CD4-positive, alpha-beta T cell treated with Interleukin-6 for 4 hours (primary cell): ENCODE measurements at regions not wholly inside any gene's neighbourhood (a gene's known extent, or its start where the extent isn't known, plus 50 kb on each side); places are given as distances from the start of the nearest gene placed in this dataset.

Experiments used
- DNase-seq: peaks from one replicate; pipeline ENCODE4 v3.0.0-alpha.2; 2020; ENCODE audit warnings: mixed read lengths

DNA sequence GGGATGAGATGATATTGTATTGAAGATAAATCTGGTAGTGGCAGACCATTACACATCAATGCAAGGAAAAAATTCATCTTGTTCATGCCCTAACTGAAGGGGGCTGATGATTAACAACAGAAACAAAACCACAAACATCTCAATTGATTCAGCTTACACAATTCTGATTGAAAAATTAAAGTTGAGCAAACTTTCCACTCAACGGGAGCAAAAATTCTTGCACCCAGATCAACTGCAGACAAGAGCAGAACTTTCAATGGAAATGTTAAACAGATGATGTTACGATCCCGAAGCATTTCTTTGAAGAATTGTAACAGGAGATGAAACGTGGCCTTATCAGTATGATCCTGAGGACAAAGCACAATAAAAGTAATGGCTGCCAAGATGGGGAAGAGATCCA lies 172.4 kb upstream of the SOX5 start:
- no peak for DNase-seq

DNA sequence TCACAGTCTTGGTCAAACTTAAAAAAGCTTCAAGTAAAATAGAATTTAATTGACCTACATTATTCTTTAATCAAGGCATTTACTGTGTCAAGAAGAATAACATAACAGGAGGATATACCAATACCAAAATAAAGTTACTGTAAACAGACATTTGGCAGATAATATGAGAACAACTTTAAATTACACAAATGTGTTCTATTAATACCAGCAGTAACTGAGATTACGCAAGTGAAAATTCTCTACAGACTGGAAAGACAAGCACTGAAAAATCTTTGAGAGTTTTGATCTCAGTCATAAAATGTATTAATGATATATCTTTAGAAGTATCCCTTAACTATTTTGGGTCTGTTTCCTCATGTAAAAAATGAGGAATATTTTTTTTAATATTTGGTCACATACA lies 169.2 kb upstream of the SOX5 start:
- no peak for DNase-seq

DNA sequence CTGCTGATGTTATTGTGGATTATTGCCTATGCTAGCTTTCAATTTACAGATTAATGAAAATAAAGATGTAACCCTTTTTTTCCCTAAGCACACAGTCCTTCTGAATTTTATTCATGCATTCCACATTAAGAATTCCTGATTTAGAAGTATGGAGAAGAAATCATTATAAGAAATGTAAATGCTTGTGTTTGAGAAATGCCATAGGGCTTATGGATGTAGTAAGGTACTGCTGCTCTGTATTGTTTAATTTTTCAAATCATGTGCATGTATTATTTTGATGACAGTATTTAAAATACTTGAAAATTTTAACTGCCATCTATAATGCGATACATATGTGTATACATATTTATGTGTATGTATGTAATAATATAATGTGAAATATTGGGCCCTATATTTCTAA lies 167.1 kb upstream of the SOX5 start:
- DNase-seq, result no peak

DNA sequence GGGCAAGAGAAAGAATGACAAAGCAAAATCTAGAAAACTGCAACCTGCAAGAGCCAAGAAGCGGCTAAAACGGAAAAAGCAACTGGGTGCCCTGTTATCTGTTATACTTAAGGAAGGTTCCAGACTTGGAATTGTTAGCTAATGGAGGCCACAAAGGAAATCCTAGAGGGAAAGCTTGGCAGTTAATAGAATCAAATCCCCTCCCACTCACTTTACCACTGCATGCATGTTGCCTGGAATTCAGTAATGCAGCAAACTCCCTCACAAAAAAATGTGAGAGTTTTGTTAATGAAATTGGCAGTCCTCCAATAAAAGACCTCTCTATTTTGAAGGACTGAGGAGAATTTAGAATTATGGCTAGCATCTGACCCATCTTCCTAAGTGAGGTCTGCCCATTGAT lies 164.2 kb upstream of the SOX5 start:
- DNase-seq, result no peak

DNA sequence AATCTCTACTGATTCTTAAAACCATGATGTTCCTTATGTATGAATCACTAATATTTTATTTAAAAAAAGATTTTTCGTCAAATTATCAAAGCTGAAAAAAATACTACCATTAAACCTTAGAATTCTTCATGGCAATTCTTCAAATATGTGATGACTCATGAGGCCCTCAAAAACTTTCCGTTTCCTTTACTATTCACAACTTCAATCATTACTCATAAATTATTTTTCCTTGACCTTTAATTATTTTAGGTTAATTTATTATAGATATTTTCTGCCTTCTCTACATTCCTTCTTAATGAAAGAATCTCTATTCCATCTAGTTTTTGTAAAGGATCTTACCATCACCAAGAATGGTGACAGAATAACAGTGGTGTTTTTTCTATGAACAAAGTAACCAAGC lies 162.1 kb upstream of the SOX5 start:
- no peak for DNase-seq

DNA sequence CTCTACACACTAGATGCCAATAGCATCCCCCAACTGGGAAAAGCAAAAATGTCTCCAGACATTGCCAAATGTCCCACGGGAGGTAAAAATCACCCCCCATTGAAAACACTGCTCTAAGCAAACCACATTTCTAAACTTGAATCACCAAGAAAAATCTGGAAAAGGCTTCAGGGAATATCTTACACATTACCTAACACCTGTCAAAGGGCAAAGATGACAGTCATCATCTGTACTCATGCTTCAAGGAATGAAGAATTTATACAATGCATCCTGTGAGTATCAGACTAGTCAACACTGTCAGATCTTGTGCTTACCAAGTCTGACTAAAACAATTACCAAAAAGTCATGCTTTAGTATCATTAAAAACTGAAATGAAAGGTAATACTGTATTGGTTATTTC lies 161.6 kb upstream of the SOX5 start:
- no peak for DNase-seq

DNA sequence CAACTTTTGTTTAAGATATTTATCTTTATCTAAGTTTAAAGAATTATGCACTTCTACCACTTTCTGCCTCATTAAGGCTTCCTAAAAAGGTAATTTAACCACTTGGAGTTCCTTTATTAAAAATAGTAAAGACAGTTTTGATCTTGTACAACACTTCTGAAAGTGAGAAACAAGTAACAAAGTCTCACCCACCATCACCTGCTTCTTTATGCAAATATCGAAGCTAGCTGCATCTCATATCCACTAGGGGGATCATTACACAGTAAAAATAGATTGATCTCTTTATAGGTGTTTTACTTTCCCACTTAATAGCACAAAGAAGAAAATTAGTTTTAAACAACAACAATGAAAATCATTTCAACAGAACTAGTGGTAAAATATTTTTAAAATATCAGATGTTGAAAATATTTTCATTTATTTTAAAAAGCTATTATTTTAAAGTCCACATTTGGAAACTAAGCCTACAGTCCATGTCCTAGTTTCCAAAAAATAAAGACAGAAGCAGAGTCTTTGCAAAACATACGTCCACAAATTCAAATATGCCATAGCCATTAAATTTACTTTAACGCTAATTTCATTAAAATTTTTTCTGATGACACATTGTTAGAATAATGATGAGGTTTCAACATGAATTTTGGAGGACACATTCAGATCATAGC lies 160.0 kb upstream of the SOX5 start:
- DNase-seq, result no peak

DNA sequence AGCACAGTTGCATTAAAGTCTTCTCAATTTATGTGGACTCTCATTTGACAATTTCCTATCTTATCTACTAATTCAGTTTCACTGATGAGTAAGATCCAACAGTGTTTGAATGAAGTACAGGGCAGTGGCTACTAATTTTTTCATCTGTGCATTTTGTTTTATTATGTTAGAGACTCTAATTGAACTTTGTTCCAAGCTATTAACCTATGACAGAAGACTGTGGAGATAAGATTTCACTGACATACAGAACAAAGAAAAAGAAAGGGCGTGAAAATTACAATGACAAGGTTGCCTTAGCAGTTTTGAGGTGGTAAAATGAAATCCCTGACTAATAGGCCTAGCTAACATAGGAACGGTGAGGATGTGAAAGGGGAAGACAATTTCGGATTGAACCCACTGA lies 153.2 kb upstream of the SOX5 start:
- no peak for DNase-seq

DNA sequence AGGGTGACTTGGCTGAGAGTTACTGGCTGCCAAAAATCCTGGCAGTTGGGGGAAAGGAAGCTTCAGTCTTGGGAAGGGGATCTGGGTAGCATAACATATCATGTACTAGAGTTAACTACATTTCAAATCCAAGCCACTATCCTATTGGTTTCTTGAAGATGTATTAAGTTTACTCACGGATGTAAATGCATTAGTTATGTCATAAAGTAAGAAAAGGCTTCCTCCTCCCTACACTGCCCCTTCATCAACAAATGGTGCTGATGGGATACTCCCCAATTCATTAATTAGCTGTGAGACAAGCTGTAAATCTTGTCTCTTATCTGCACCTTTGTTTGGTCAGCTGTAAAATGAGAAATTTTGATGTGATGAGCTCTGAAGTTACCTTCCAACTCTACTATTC lies 150.1 kb upstream of the SOX5 start:
- DNase-seq, result no peak

DNA sequence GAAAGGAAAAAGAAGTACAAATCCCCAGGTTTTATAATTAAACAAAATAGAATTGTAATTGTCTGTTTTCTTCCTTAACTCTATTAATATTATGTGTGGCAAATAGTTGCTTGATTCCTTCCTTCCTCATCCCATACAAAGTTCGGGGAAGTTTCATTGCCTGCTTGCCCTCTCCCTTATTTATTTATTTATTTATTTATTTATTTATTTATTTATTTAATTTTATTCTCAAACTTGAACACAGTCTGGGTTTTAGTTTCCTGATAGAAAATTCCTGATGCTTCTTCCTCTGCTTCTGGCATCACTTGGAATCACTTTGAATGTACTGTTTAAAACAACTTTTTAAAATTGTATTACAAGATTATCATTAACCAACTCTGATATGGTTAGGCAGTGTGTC lies 145.8 kb upstream of the SOX5 start:
- no peak for DNase-seq

DNA sequence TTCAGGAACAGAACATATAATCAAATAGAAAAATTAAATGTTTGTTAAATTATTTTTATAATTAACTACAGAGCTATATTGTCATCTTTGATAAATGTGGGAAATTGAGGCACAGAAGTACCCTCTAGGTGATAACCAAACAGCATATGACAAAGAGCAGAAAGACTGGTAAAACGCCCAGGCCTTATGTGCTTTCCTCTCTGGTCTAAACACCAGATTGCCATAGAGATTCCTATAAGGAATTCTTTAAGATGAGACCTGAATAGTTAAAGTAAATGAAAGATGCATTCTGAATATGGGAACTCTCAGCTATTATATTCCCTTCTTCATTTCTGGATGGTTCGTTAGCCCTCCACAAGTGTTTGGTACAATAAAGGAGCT lies 140.0 kb upstream of the SOX5 start:
- no peak for DNase-seq

DNA sequence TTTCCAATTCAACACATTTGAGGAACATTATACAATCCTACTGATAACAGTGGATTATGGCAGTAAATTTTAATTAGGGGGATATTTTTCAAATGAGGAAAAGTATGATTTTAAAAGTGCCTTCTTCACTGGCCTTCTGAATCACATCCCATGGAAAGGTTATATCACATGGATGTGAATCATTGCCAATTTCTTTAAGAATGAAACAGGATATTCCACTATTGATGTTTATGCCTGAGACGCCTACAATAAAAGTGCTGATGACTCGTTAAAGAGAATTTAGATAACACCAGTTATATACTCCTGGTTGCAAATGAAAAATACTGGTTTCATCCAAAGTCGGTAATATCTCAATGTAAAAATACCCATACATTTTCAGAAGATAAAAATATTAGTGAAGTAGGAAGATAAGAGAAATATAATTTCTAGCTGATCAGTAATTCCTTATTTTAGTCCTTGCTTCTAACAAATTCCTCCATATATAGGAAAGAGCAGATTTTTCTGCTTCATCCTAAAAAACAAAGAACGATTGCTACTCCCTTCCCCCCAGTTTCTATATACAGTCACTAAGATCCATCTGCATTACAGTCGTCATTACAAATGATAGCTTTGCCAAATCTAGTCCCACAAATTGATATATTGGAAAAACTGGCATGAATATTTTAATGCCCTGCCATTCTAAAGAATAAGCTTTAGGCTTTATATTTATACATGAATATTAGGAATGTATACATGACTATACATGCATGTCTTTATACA lies 139.5 kb upstream of the SOX5 start:
- no peak for DNase-seq

DNA sequence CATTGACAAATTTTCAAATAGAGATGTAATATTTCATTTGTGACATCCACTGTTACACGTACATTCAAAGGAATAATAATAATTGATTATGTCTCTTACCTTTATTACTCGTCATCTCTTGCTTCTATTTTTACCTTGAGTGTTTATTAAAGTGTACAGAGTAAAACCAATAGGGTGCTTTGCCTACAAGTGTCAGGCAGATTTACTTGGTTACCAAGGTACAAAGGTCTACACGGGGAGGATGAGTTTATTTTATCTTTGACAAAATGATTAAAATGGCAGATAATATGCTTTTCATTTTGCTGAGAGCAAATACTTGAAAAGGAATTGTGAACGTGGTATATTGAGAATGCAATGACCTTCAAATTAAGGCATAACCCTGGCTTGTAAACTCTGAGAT lies 137.8 kb upstream of the SOX5 start:
- DNase-seq, result no peak

DNA sequence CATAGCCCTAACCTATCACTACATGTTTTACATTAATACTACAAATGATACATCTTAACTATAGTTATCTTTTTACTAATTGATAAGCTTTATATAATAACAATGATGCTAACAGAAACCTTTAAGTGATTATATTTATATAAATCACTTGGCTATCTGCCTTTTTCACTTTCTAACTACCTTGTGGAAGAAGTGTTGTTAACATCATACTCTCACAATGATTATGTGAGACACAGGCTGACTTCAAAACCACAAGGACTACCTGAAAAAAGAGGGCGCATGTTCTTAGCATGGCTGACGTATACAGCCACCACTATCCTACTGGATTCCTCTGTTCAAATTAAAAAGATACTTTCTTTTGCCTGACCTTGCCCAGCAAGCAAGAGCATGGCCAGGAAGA lies 135.3 kb upstream of the SOX5 start:
- DNase-seq, result no peak

DNA sequence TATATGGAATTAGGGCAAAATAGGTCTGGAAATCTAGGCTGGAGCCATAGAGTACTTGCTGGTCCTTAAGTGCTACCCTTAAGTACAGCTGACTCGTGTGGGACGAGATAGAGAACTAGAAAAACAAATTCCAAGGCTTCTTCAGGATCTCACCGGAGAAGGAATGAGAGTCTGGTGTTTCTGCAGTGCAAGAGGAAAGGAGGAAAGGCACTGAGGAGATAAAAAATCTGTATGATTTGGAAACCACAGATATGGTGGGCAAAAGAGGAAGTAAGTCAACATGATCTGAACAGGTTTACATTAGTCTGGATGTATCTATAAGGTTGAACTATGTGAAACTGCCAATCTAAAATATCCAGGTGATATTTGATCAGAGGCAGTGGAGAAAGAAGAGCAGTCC lies 134.4 kb upstream of the SOX5 start:
- no peak for DNase-seq

DNA sequence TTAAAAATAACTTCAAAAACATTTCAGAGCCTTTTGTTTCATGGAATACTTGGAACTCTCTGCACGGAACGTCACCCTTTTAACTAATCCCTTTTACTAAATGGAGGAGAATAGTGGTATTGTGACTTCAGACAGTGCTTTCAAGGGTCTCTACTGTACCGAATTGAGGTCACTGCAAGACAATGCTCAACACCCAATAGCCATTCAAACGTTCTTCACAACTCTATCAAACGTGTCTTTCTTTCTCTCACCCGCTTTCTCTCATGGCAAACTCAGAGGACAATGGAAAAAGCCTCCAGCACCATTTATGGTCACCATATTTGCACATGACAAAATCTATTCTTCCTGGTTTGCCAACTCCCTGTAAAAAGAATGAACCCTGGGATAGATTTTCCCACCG lies 132.1 kb upstream of the SOX5 start:
- DNase-seq, result no peak

DNA sequence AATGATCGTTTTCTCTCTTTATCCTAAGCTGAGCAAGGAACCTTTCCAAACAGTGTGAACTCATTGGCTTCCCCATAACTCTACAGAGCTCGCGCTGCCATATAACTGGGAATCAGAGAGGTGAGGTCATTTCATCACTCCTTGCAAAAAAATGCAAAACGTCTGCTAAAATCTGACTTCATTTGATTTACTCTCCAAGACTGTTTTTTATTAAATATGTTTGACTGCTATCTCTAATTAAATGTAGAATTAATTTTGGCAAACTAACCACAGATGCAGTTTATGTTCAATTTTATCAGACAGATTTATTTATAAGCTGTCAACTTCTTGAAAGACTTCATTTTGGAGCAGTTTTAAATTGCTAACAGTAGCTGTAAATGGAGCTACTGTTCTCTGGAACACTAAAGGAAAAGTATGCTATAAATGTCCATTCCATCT lies 131.6 kb upstream of the SOX5 start:
- no peak for DNase-seq

DNA sequence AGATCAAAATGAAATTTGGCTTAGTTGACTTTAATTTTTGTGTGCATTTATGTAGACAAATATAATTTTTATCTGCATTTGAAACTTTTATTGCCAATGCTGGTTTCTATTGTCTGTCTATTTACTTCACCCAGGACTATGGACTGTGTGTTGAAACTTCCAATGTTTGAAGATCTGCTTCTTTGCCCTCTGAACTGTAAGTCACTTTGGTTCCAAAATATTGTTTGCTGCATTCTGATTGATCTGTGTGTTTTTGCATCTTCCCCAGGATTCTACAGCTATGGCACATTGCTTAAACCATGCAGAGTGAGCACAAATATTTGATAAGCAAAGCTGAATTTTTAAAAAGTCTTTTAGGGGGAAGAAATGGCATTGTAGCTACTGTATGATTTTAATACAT lies 131.0 kb upstream of the SOX5 start:
- DNase-seq, result no peak

DNA sequence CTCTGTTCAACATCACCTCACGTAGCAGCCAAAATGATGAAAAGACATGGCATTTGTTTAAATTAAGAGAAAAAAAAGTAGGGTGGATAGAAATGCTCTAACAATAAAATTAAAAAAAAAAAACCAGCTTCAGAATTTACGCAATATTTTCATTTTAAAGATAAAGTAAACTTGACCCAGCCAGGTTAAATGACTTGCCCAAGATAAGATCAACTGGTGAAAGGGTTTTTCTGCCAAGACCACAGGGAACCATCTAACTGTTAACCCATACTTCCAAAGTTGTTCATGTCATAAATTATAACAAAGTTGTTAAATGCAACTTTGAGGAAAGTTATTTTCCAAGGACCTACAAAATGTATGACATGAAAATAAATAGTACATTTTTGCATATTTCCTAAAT lies 129.6 kb upstream of the SOX5 start:
- DNase-seq, result no peak

DNA sequence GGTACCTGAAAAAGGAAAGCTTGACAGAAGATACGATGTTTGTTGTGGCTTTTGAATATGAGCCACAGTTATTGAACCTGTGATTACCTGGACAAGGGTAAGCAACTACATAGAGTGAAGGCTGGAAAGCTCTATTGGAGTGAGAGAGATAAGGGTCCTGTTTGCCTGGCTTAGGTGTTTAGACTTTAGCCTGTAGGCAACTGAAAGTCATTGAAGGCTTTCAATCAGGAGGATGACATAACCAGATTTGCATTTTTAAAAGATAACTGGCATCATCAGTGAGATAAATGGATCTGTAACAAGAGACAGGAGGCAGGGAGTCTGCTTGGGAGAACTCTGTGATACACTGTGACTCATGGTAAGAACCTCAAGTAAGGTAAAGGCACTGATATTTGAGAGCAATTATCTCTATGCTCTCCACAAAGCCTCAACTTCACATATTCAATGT lies 128.9 kb upstream of the SOX5 start:
- no peak for DNase-seq

DNA sequence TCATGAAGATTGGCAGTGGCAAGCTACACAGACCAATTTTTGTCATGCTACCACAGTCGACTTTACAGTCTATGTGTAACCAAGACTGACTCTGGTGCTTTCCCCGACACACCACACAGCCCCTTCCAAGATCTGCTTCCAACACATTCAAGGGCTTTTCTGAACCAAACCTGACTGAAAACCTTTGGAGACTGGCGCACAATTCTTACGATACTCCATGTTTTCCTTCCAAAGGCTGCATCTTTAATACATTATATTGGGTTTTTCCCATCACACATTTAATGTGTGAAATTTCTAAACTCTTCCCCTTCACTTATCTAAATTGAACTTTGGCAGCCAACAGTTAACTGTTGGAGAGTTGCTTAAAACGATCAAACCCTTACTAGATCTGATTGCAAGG lies 127.7 kb upstream of the SOX5 start:
- DNase-seq, result no peak

DNA sequence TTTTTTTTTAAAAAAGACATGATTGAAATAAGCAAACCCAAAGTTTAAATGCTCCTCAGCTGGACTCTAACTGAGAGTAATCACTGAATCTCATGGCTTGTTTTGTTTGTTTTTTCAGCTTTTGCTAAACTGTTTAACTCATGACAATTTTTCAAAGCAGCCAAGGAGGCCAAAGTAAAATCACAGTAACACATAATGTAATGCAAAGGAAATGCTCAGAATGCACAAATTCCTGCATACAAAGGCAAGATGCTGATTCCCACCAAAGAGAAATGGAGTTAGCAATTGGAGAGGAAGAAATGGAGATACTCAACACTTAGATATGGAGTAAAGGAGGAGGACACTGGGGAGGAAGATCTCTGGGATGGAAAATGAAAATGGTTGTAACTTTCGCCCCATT lies 126.2 kb upstream of the SOX5 start:
- DNase-seq, result no peak

DNA sequence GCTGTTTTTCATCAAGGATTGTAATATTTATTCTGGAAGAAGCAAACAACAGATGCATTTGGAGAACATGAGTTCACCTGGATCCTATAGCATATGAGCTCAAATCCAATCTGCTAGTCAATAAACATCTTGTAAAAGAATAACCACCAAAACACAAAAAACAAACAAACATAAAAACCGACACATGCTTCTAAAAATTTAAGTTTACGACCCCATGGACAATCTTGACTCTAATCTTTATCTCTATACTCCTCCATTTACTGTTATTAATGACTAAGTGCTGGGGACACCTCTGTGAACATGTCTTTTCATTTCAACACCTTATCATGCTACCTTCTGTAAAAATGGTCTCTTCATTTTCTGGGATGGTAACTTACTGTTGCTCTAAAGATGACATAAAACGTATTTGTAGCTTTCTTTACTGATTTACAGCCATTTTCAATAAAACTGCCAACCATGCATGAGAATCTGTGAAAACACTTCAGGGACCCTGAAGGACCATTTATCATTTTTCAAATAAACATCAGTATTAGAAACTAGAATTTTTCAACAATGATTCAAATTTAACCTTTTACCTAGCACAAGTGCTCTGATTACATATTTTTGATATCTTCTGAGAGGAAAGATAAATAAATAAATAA lies 123.8 kb upstream of the SOX5 start:
- DNase-seq, result no peak

DNA sequence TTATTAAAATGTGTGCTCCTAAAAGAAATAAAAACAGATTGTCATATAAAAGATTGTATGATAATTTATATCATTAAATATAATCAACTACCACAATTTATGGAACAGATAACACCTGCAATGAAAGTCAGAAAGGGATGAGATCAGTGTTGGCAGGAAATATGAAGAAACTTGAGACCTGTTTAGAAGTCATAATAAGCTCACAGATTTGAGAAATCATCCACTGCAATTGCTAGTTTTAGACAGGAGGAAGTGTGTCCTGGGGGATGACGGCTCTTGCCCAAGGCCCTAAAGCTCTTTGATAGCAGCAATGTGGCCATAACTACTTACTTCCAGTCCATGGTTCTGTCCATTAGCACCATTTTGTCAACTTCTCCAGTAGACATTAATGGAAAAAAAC lies 122.8 kb upstream of the SOX5 start:
- no peak for DNase-seq

DNA sequence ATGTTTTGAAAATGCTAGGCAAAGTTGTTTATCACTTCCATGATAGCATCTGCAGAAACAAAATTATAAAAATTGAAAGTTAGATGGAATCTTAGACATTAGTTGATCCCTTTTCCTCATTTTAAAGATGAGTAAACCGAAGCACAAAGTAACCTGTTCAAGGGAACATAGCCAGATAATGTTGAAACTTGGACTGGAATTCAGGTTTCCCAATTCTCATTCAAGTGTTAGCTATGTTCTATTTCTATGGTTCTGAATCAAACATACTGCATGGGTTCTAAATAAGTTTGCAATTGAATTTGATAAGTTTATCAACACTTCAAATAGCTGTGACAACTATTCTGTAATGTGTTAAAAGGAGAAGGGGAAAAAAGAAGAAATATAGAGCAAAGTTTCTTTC lies 122.4 kb upstream of the SOX5 start:
- no peak for DNase-seq
